ENCODE measurements at regions not wholly inside any gene's neighbourhood (a gene's known extent, or its start where the extent isn't known, plus 50 kb on each side); places are given as distances from the start of the nearest gene placed in this dataset.

- TF ChIP-seq CTCF (IDR thresholded peaks at IDR 0.05) (no peak), POLR2A (IDR thresholded peaks at IDR 0.05) (no peak)
Observed at GRCh38 chr2:104443145-104443544, 410.8 kb upstream of the POU3F3 start.

Data from Peyer's patch (tissue), 4 donors.